Aorta (tissue), 5 donors: ENCODE measurements at regions not wholly inside any gene's neighbourhood (a gene's known extent, or its start where the extent isn't known, plus 50 kb on each side); places are given as distances from the start of the nearest gene placed in this dataset.
"Not testable (repeated sequence)": the region's sequence is repeated elsewhere in the genome, so short reads cannot be mapped to it uniquely, and the experiment has no call there.

Experiments
- ATAC-seq: fragments of 200-7000 bp; cut with Tn5 transposase; one replicate; pipeline ENCODE4 v1.9.1; 2022; ENCODE audit warnings: moderate library complexity; ENCODE audit not compliant: low FRiP score
- DNase-seq, 2 donors: peaks; one replicate each; pipeline ENCODE4 v3.0.0-alpha.2; 2020
- H3K27ac ChIP-seq, 2 donors: one replicate each; pipeline ENCODE4 v1.5.1; 2013; ENCODE audit warnings: low read length in 2 of 2, mild to moderate bottlenecking in 2 of 2, moderate library complexity in 2 of 2, control low read depth in 1 of 2, inconsistent platforms in 1 of 2, low read depth in 1 of 2
- H3K27me3 ChIP-seq, 2 donors: one replicate each; pipeline ENCODE4 v1.6.1; 2013; ENCODE audit warnings: control low read depth in 1 of 2, low read length in 1 of 2, mild to moderate bottlenecking in 1 of 2, moderate library complexity in 1 of 2; ENCODE audit not compliant: insufficient read depth in 2 of 2, control insufficient read depth in 1 of 2
- H3K36me3 ChIP-seq, 2 donors: one replicate each; pipeline ENCODE4 v1.6.1; 2013; ENCODE audit warnings: control low read depth in 1 of 2, low read length in 1 of 2, mild to moderate bottlenecking in 1 of 2; ENCODE audit not compliant: insufficient read depth in 2 of 2, control insufficient read depth in 1 of 2
- H3K4me1 ChIP-seq, 2 donors: one replicate each; pipeline ENCODE4 v1.6.1; 2013; ENCODE audit warnings: low read length in 2 of 2, control low read depth in 1 of 2, mild to moderate bottlenecking in 1 of 2, moderate library complexity in 1 of 2; ENCODE audit not compliant: insufficient read depth in 2 of 2, control insufficient read depth in 1 of 2
- H3K4me3 ChIP-seq, 2 donors: one replicate each; pipeline ENCODE4 v1.5.1; 2013; ENCODE audit warnings: low read length in 2 of 2, control low read depth in 1 of 2, mild to moderate bottlenecking in 1 of 2
- H3K9me3 ChIP-seq: one replicate; pipeline ENCODE4 v1.6.1; 2013; ENCODE audit warnings: mild to moderate bottlenecking, low read length; ENCODE audit not compliant: control insufficient read depth
- WGBS, 2 donors: extraction: QIAGEN DNeasy Blood & Tissue Kit; methylation state at CpG; one replicate each; pipeline ENCODE4 v1.1.7; 2013; 5-methylcytosine and 5-hydroxymethylcytosine counted together
- intact Hi-C, 2 donors: fragments of 100-400 bp; cut with DNase I; formaldehyde crosslinking; loops; one replicate each; pipeline versions ENCODE4 v1.14.2 to v1.15.0; 2022
- donor health status: healthy with polysubstance abuse.
- donor health status: Bipolar disorder and iron deficiency.
- donor health status: DM: no; HTN: no; CAD: no.
- donor health status: DM: no; HTN: no; CAD: no.
- donor health status: DM: yes; HTN: yes; CAD: no.

- ATAC-seq, H3K36me3 ChIP-seq, H3K4me1 ChIP-seq, H3K4me3 ChIP-seq, DNase-seq, H3K27ac ChIP-seq, H3K9me3 ChIP-seq, intact Hi-C loops, H3K27me3 ChIP-seq: not testable (repeated sequence)
- no CpG with 5 or more reads among the region's 2 CpGs for WGBS, 2 donors
These were observed 130.1 kb upstream of the NBPF26 start for GRCh38 chr1:120593648-120594047.

- WGBS, 2 donors: no CpG with 5 or more reads among the region's 4 CpGs
- H3K4me1 ChIP-seq, H3K27me3 ChIP-seq, DNase-seq, H3K36me3 ChIP-seq, intact Hi-C loops, H3K27ac ChIP-seq, H3K9me3 ChIP-seq, H3K4me3 ChIP-seq: not testable (repeated sequence)
- ATAC-seq: peak; percentile 50
These were observed 125.3 kb upstream of the NBPF26 start for GRCh38 chr1:120598331-120598951.

GRCh38 chr1:120599511-120599910 lies 124.2 kb upstream of the NBPF26 start:
- intact Hi-C loops, H3K27ac ChIP-seq, DNase-seq, H3K4me1 ChIP-seq, H3K4me3 ChIP-seq, H3K27me3 ChIP-seq, ATAC-seq, H3K36me3 ChIP-seq, H3K9me3 ChIP-seq: not testable (repeated sequence)
- no CpG with 5 or more reads among the region's 3 CpGs for WGBS, 2 donors

DNA sequence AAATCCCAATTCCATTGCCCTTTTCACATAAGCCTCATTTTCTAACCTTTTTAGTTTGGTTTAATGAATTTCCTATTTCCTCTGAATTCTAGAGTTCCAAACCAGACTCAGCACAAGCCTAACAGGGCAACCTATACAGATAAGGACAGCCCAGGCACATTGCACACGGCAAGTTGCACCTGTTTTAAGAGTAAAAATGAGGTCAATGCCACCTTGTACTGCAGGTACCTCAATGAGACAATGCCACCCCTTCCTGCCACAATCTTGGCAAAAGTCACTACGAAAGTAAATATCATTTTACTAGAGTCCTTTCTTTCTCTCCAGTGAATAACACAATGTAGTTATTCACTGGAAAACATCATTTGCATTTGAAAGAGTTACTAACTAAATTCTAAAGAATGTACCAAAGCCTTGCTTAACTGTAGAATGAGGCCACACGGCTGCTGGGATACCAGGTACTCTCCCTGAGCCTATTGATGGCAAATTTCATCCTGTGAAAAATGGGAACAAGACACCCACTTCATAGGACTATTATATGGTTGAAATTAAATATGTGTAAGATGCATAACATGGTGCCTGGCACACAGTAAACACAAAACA lies 123.2 kb upstream of the NBPF26 start:
- intact Hi-C loops, ATAC-seq, DNase-seq, H3K4me1 ChIP-seq, H3K9me3 ChIP-seq, H3K27me3 ChIP-seq, H3K36me3 ChIP-seq, H3K27ac ChIP-seq, H3K4me3 ChIP-seq: not testable (repeated sequence)
- no CpG with 5 or more reads among the region's 3 CpGs for WGBS, 2 donors

DNA sequence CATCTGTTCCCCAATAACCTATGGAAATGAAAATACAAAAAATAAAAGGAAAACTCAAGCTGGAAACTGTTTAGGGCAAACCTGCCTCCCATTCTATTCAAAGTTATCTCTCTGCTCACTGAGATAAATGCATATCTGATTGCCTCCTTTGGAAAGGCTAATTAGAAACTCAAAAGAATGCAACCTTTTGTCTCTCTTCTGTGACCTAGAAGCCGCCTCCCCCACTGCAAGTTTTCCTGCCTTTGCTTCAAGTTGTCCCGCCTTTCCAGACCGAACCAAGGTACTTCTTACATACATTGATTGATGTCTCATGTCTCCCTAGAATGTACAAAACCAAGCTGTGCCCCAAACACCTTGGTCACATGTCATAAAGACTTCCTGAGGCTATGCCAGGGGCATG lies 115.9 kb upstream of the NBPF26 start:
- WGBS, 2 donors: no CpG with 5 or more reads among the region's 3 CpGs
- H3K36me3 ChIP-seq, intact Hi-C loops, H3K4me1 ChIP-seq, H3K27ac ChIP-seq, ATAC-seq, H3K27me3 ChIP-seq, DNase-seq, H3K9me3 ChIP-seq, H3K4me3 ChIP-seq: not testable (repeated sequence)

- H3K4me3 ChIP-seq, H3K9me3 ChIP-seq, H3K4me1 ChIP-seq, H3K36me3 ChIP-seq, H3K27me3 ChIP-seq, H3K27ac ChIP-seq, intact Hi-C loops, DNase-seq: not testable (repeated sequence)
- peak; percentile 92 for ATAC-seq
- no CpG with 5 or more reads among the region's 8 CpGs for WGBS, 2 donors
These were observed 115.3 kb upstream of the NBPF26 start for GRCh38 chr1:120608314-120609014.

DNA sequence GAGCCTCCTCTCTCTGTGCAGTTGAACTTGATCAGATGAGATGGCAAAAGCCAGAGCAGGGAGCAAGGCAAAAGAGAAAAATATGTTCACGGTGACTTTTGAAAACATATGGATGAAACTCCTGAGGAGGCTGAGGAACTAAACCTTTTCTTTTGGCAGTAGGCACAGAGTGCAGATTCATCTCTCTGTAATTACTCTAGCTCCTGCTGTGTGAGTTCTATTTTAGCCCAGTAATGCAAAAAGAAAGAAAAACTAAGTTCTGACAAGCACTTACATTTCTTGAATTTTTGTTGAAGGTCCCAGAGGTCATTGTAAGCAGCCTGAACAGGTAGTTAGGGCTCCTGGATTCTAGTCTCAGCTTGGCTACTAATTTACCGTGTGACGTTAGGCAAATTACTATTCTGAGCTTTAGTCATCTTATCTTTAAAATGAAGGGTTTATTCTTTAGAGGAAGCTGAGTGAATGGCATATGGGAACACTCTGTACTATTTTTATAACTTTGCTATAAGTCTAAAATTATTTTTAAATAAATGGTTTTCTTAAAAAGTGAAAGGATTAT lies 114.7 kb upstream of the NBPF26 start:
- peak; percentile 63 for ATAC-seq
- H3K4me1 ChIP-seq, H3K36me3 ChIP-seq, intact Hi-C loops, DNase-seq, H3K9me3 ChIP-seq, H3K4me3 ChIP-seq, H3K27me3 ChIP-seq, H3K27ac ChIP-seq: not testable (repeated sequence)
- WGBS, 2 donors: no CpG with 5 or more reads among the region's 3 CpGs

- H3K36me3 ChIP-seq, H3K27ac ChIP-seq, H3K4me3 ChIP-seq, intact Hi-C loops, H3K4me1 ChIP-seq, DNase-seq, H3K9me3 ChIP-seq, H3K27me3 ChIP-seq: not testable (repeated sequence)
- WGBS, 2 donors: no CpG with 5 or more reads among the region's 6 CpGs
- peak; percentile 81 for ATAC-seq
These were observed 113.9 kb upstream of the NBPF26 start for GRCh38 chr1:120609834-120610233.
